ENCODE measurements at regions not wholly inside any gene's neighbourhood (a gene's known extent, or its start where the extent isn't known, plus 50 kb on each side); places are given as distances from the start of the nearest gene placed in this dataset.
A peak's percentile ranks its signal among the peaks of the same experiment; 100 is the strongest.
"Not testable (repeated sequence)": the region's sequence is repeated elsewhere in the genome, so short reads cannot be mapped to it uniquely, and the experiment has no call there.

- H3K4me3 ChIP-seq (ENCODE audit: low read depth, low read length) = no peak overlapping the region
- DNase-seq (ENCODE audit: low read depth) = no peak
These were observed 276.9 kb upstream of the ADGRL4 start for GRCh38 chr1:79283451-79283850.

GRCh38 chr1:79281442-79281841, 274.9 kb upstream of the ADGRL4 start:
- no peak for DNase-seq (ENCODE audit: low read depth)
- no peak overlapping the region for H3K4me3 ChIP-seq (ENCODE audit: low read depth, low read length)

- DNase-seq (ENCODE audit: low read depth) = no peak
- H3K4me3 ChIP-seq (ENCODE audit: low read depth, low read length) = no peak overlapping the region
These were observed 265.2 kb upstream of the ADGRL4 start for GRCh38 chr1:79271759-79272158.

- no peak for DNase-seq (ENCODE audit: low read depth)
- H3K4me3 ChIP-seq (ENCODE audit: low read depth, low read length) = no peak overlapping the region
These were observed 258.7 kb upstream of the ADGRL4 start for GRCh38 chr1:79264975-79265818.

- no peak overlapping the region for H3K4me3 ChIP-seq (ENCODE audit: low read depth, low read length)
- no peak for DNase-seq (ENCODE audit: low read depth)
These were observed 257.8 kb upstream of the ADGRL4 start for GRCh38 chr1:79264285-79264684.

GRCh38 chr1:79262745-79263258, 256.3 kb upstream of the ADGRL4 start:
- no peak overlapping the region for H3K4me3 ChIP-seq (ENCODE audit: low read depth, low read length)
- no peak for DNase-seq (ENCODE audit: low read depth)

- no peak overlapping the region for H3K4me3 ChIP-seq (ENCODE audit: low read depth, low read length)
- DNase-seq (ENCODE audit: low read depth) = peak; percentile 25
These were observed 253.1 kb upstream of the ADGRL4 start for GRCh38 chr1:79259390-79260336.

- H3K4me3 ChIP-seq (ENCODE audit: low read depth, low read length) = no peak overlapping the region
- no peak for DNase-seq (ENCODE audit: low read depth)
These were observed 248.9 kb upstream of the ADGRL4 start for GRCh38 chr1:79255421-79255820.

- no peak for DNase-seq (ENCODE audit: low read depth)
- no peak overlapping the region for H3K4me3 ChIP-seq (ENCODE audit: low read depth, low read length)
These were observed 246.1 kb upstream of the ADGRL4 start for GRCh38 chr1:79252598-79252997.

- no peak overlapping the region for H3K4me3 ChIP-seq (ENCODE audit: low read depth, low read length)
- DNase-seq (ENCODE audit: low read depth) = no peak
These were observed 233.3 kb upstream of the ADGRL4 start for GRCh38 chr1:79239840-79240239.

- H3K4me3 ChIP-seq (ENCODE audit: low read depth, low read length) = peak overlapping the region; percentile 19
- DNase-seq (ENCODE audit: low read depth) = peak; percentile 17
These were observed 228.9 kb upstream of the ADGRL4 start for GRCh38 chr1:79235301-79236002.

GRCh38 chr1:79232818-79233217, 226.3 kb upstream of the ADGRL4 start:
- no peak overlapping the region for H3K4me3 ChIP-seq (ENCODE audit: low read depth, low read length)
- no peak for DNase-seq (ENCODE audit: low read depth)

GRCh38 chr1:79230751-79231150, 224.2 kb upstream of the ADGRL4 start:
- H3K4me3 ChIP-seq (ENCODE audit: low read depth, low read length); DNase-seq (ENCODE audit: low read depth): not testable (repeated sequence)

- no peak overlapping the region for H3K4me3 ChIP-seq (ENCODE audit: low read depth, low read length)
- no peak for DNase-seq (ENCODE audit: low read depth)
These were observed 220.4 kb upstream of the ADGRL4 start for GRCh38 chr1:79226963-79227362.

- DNase-seq (ENCODE audit: low read depth) = no peak
- H3K4me3 ChIP-seq (ENCODE audit: low read depth, low read length) = no peak overlapping the region
These were observed 218.0 kb upstream of the ADGRL4 start for GRCh38 chr1:79224537-79224936.

- H3K4me3 ChIP-seq (ENCODE audit: low read depth, low read length) = no peak overlapping the region
- no peak for DNase-seq (ENCODE audit: low read depth)
These were observed 214.0 kb upstream of the ADGRL4 start for GRCh38 chr1:79220509-79220908.

GRCh38 chr1:79215311-79215710, 208.8 kb upstream of the ADGRL4 start:
- no peak for DNase-seq (ENCODE audit: low read depth)
- H3K4me3 ChIP-seq (ENCODE audit: low read depth, low read length) = no peak overlapping the region

GRCh38 chr1:79207786-79208185, 201.3 kb upstream of the ADGRL4 start:
- DNase-seq (ENCODE audit: low read depth) = no peak
- H3K4me3 ChIP-seq (ENCODE audit: low read depth, low read length) = no peak overlapping the region

GRCh38 chr1:79207331-79207730, 200.8 kb upstream of the ADGRL4 start:
- no peak for DNase-seq (ENCODE audit: low read depth)
- no peak overlapping the region for H3K4me3 ChIP-seq (ENCODE audit: low read depth, low read length)

All from skeletal muscle cell (primary cell).